A172 (cell line): ENCODE measurements at regions not wholly inside any gene's neighbourhood (a gene's known extent, or its start where the extent isn't known, plus 50 kb on each side); places are given as distances from the start of the nearest gene placed in this dataset.
A peak's percentile ranks its signal among the peaks of the same experiment; 100 is the strongest.

Experiments
- DNase-seq: peaks from one replicate; pipeline ENCODE4 v3.0.0-alpha.2; 2015; ENCODE audit warnings: low spot score

- no peak for DNase-seq
These were observed 307.3 kb downstream of the TDRD15 start for GRCh38 chr2:21431078-21431477.

- peak; percentile 81 for DNase-seq
These were observed 315.2 kb downstream of the TDRD15 start for GRCh38 chr2:21438949-21439348.

- DNase-seq = no peak
These were observed 317.7 kb downstream of the TDRD15 start for GRCh38 chr2:21441442-21441841.

DNA sequence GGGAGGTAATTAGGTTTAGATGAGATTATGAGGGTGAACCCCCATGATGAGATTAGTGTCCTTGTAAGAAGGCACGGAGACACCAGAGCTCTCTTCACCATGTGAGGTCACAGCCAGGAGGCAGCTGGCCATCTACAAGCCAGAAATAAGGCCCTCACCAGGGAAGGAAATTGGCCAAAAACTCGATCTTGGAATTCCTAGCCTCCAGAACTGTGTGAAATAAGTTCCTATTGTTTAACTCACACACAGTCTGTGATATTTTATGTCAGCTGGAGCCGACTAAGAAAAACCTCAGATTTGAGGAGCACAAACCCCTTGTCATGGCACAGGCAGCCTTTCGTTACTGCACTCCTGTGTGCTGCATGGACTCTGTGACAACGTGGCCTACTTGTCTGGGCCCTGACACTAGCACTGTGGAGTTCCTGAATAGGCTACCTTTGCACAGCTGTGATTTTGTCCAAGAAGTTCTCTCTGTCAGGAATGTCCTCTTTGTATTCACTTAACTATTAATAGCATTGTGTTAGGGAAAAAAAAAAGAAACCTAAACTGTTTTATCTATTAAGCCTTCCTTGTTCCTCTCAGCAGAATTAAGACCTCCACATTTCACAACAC, 319.8 kb downstream of the TDRD15 start:
- no peak for DNase-seq

DNA sequence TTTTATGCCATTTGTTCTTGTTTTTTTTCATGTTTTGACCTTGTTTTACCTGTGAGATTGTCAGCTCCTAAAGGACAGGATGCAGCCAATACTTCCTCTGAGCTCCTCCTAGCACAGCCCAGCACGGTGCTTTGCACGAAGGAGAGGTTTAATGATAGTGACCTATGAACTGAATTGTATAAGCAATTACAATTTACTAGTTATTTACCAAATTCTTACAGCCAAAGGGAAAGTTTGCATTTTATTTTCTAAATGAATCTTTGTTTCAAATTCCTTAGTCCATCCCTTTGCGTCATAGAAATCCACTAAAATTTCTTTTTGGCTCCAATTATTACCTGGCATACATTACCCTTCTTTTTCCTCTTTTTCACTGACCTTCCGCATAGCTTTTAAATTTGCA, 326.1 kb downstream of the TDRD15 start:
- no peak for DNase-seq

- DNase-seq = no peak
These were observed 327.6 kb downstream of the TDRD15 start for GRCh38 chr2:21451403-21451802.

- DNase-seq = no peak
These were observed 328.5 kb downstream of the TDRD15 start for GRCh38 chr2:21452263-21452662.

DNA sequence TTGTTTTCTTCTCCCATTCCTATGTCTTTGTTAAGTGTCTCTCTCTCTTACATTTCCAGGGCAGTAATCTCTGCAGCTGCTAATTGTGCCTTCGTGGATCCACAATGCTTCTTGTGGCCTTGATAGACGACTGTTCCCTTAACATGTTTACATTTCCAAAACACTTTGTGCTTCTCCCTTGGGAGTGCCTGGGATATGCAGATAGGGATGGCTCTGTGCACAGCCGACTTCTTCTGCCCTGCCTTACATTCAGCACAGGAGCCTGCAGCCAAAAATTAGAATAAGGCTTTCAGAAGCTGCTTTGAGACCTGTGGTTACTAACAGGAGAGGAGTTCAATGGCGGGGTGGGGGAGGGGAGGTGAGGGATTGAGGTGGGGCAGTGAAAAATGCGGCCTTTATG, 328.9 kb downstream of the TDRD15 start:
- DNase-seq = no peak

DNA sequence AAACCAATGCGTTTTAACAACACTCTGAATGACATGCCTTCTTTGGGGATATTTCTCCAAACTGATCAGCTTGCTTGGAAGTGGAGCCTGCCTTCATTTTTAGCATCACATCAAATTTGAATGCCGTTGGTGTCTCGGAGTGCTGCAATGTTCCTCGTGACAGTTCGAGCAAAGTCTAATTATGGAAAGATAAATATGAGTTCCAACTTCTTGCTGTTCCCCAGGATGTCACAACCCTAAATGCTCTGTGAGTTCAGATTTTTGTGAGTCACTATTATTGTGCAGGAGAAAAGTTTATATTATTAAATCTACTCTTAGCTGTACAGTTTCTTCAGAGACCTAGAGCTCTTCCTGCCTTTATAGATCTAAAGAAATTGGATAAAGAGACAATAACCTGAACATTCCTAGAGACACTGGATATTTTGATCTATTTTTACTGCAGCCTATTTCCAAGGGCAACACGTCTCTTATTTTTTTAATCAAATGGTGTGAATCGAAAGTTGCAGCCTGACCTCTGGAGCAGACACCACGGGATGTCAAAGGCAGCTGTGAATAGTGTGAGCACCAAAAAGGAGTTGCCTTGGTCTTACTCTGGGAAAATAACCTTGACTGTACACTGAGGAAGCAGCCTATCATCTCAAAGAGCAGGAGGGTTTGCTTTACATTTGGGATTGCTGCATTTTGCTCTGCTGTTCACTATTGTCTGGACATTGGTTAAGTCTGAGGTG, 330.1 kb downstream of the TDRD15 start:
- DNase-seq = no peak

DNA sequence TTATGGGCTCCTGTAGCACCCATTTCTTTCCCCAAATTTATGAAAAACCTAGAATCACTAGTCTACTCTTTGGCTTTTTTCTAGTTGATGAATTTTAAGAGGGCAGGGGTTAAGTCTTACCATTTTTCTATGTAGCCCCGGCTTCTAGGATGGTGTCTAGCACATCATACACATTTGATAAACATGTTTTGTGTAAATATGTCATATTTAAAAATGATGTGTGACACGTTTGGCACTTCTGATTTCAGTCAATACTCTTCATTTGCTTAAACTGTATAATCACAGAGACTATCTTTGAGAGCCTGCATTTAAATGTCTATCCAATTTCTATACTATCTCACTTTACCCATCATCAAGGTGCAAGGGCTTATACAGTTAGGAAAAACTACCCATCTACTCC, 331.1 kb downstream of the TDRD15 start:
- DNase-seq = no peak

- no peak for DNase-seq
These were observed 338.0 kb downstream of the TDRD15 start for GRCh38 chr2:21461754-21462240.

- DNase-seq = no peak
These were observed 342.7 kb downstream of the TDRD15 start for GRCh38 chr2:21466341-21466927.

DNA sequence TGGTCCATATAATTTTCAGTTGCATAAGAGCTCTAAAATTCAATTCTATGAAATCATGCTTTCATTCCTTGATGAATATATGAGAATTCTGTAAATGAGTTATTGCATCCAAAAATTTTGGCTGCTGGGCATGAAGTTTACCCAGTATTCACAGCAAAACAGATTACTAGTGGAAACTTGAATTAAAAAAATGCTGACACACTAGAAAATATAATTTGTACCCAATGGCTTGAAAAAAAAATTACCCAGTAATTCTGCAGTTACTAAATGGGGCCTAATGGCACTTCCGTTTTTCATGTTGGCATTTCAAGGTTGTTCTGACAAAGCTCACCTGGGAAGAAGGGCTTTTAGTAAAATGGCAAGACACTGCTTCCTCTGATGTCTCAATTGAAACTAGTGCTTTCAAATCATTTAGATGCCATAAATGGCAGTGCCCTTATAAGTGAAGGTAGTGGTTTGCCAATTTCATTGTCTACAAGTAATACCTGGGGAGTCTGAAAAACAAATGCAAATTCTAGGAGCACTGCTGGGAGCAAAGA, 343.6 kb downstream of the TDRD15 start:
- no peak for DNase-seq

DNA sequence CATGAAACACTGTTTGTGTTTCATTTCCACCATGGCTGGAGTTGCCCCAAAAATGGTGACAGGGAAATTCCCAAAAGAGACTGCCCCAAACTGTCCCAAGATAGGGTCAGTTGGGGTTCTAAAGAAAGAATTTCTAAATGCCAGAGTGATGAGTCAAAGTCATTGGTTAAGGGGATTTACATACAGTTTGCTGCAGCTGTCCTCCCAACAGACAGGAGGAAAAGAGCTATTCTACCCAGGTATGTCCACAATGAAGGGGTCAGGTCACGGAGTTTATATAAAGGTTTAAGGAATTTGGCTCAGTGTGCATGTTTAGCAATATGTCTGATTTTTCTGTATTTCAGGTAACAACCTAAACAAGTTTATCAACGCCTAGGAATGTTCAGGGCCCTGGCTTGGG, 344.1 kb downstream of the TDRD15 start:
- DNase-seq = peak; percentile 44

GRCh38 chr2:21468624-21469023, 344.9 kb downstream of the TDRD15 start:
- DNase-seq = no peak

DNA sequence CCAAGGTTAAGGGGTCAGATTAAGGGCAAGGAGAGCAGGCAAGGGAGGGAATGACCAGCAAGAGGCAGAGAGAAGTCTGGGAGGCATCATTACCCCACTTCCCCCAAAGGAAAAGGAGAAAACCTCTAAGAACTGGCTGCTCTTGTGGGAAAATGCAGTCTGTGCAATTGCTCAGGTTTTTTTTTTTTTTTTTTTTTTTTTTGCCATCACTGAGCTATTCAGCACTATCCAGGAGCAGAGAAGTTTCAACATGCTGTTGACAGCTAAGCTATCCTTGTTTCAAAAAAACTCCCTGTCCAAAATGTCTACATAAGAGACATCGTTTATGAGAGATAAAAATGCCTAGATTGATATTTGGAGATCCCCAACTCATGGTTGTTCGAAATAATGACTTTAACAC, 345.4 kb downstream of the TDRD15 start:
- no peak for DNase-seq

- no peak for DNase-seq
These were observed 345.8 kb downstream of the TDRD15 start for GRCh38 chr2:21469564-21469963.

GRCh38 chr2:21480162-21480561, 356.4 kb downstream of the TDRD15 start:
- DNase-seq = no peak

DNA sequence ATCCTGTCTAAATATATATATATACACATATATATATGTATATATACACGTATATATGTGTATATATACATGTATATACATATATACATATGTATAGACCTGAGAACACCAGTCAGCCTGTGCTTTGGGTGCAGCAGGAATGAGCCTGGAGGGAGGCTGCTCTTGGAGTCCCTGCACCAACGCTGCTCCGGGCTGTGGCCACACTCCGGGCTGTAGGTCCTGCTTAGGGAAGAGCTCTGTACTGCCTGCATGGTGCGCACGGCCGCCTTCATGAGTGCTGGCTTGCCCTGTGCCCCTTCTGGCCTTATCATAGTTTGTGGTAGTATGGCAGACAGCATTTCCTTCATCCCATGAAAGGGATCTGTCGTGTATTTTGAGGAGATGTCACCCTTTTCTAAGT, 360.9 kb downstream of the TDRD15 start:
- DNase-seq = no peak

GRCh38 chr2:21486445-21486844, 362.7 kb downstream of the TDRD15 start:
- DNase-seq = no peak

DNA sequence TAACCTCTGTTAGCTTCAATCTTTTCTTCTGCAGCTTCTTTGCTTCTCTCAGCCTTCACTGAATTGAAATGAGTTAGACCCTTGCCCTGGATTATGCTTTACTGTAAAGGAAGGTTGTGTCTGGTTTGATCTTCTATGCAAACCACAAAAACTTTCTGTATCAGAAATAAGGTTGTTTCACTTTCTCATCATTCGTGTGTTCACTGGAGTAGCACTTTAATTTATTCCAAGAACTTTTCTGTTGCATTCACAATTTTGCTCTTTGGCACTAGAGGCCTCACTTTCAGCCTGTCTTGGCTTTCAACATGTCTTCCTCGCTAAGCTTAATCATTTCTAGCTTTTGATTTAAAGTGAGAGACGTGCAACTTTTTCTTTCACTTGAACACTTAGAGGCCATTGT, 365.3 kb downstream of the TDRD15 start:
- DNase-seq = no peak

DNA sequence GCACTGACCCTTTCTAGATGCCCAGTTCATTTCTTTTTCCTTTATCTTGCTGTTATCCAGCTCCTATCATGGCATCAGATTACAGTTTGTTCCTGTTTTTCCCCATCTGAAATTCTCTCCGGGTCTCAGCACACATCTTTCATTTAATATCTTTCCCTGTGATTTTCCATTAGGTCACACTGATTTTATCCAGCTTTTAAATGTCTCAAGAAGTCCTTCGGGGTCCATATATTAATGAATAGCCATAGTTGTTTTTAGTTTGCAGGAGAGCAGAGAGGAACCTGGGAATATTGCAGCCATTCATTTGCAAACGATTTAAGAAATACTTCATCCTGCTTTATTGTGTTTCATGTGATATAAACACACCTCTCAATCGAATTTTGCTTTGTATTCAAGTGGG, 374.2 kb downstream of the TDRD15 start:
- DNase-seq = no peak

DNA sequence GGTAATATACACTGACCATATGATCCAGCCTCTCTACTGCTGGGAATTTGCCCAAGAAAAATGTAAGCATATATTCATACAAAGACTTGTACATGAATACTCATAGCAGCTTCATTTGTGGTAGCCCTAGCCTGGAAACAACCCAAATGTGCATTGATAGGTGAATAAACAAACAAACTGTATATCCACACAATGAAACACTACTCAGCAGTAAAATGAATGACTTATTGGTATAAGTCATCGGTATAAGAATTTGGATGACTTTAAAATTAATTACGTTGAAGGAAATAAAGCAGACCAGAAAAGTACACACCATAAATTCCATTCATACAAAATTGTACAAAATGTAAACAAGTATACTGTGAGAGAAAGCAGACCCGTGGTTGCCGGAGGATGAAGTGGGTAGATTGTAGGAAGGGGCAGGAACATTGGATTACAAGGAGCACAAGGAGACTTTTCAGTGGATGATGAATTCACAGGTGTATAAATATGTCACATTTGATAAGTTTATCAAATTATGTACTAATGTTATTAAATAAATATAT, 376.7 kb downstream of the TDRD15 start:
- DNase-seq = no peak
